OCI-LY1 (cell line): ENCODE measurements at regions not wholly inside any gene's neighbourhood (a gene's known extent, or its start where the extent isn't known, plus 50 kb on each side); places are given as distances from the start of the nearest gene placed in this dataset.

Experiments used
- CTCF ChIP-seq: fragments of 200-600 bp; sonication (generic), shearing (Covaris generic); IDR thresholded peaks from 2 replicates; pipeline ENCODE4 v1.5.1; 2017; ENCODE audit warnings: mild to moderate bottlenecking, antibody characterized with exemption, low read length, moderate library complexity, mixed read lengths
- EZH2 ChIP-seq: fragments of 200-600 bp; sonication (generic), shearing (Covaris generic); IDR thresholded peaks from 2 replicates; pipeline ENCODE4 v1.8.0; 2017; ENCODE audit warnings: borderline replicate concordance, mixed run types, mild to moderate bottlenecking, antibody characterized with exemption, low read length, moderate library complexity, mixed read lengths

GRCh38 chr9:129394061-129394885 is 216.2 kb upstream of the IER5L start:
- no peak for TF ChIP-seq CTCF
- no peak for TF ChIP-seq EZH2
